Caco-2 (cell line): ENCODE measurements at regions not wholly inside any gene's neighbourhood (a gene's known extent, or its start where the extent isn't known, plus 50 kb on each side); places are given as distances from the start of the nearest gene placed in this dataset.

Source experiments
- BruUV-seq: library from RNA; stranded (reverse); fragments of 400-500 nt; replicated peaks from 2 replicates; lab custom pipeline; 2021; lab: Mats Ljungman, UMichigan
- CTCF ChIA-PET: fragments of 300-600 bp; sonication (Branson Sonifier 250); formaldehyde crosslinking; loops from one replicate; lab custom pipeline; 2022; ENCODE audit warnings: antibody characterized with exemption; lab: Charles Lee
- POLR2A ChIA-PET: fragments of 300-600 bp; sonication (Branson Sonifier 250); formaldehyde crosslinking; loops from one replicate; lab custom pipeline; 2022; ENCODE audit warnings: antibody characterized with exemption; lab: Charles Lee
- DNase-seq, 2 experiments: peaks; one replicate each; pipeline versions ENCODE4 v3.0.0 to v3.0.0-alpha.2; 2020 to 2022
- H3K27me3 ChIP-seq: replicated peaks from 2 replicates; pipeline ENCODE4 v1.6.0; 2011; ENCODE audit warnings: low read length; ENCODE audit not compliant: control insufficient read depth, insufficient read depth
- H3K36me3 ChIP-seq: 2 replicates; pipeline ENCODE4 v1.5.1; 2011; ENCODE audit warnings: low read length; ENCODE audit not compliant: control insufficient read depth, insufficient read depth
- H3K4me1 ChIP-seq: fragments of 250-450 bp; sonication (Bioruptor Pico); 2 replicates; pipeline ENCODE4 v1.5.1; 2020; ENCODE audit warnings: mild to moderate bottlenecking
- H3K4me3 ChIP-seq: 2 replicates; pipeline ENCODE4 v1.5.1; 2011; ENCODE audit warnings: low read depth, mild to moderate bottlenecking, control low read depth, low read length
- H3K9me3 ChIP-seq: fragments of 250-450 bp; sonication (Bioruptor Pico); 2 replicates; pipeline ENCODE4 v1.5.1; 2020; ENCODE audit warnings: mild to moderate bottlenecking, moderate library complexity
- H3K27ac Mint-ChIP-seq: one replicate; pipeline ENCODE4 v1.8.0; 2022; ENCODE audit warnings: mixed read lengths; ENCODE audit not compliant: unreplicated experiment
- H3K27me3 Mint-ChIP-seq: one replicate; pipeline ENCODE4 v1.8.0; 2022; ENCODE audit warnings: mixed read lengths; ENCODE audit not compliant: insufficient read depth, unreplicated experiment
- H3K36me3 Mint-ChIP-seq: one replicate; pipeline ENCODE4 v1.8.0; 2022; ENCODE audit warnings: mild to moderate bottlenecking, mixed read lengths; ENCODE audit not compliant: insufficient read depth, unreplicated experiment
- H3K4me1 Mint-ChIP-seq: one replicate; pipeline ENCODE4 v1.8.0; 2022; ENCODE audit warnings: low read depth, mixed read lengths; ENCODE audit not compliant: unreplicated experiment
- H3K4me3 Mint-ChIP-seq: one replicate; pipeline ENCODE4 v1.8.0; 2022; ENCODE audit warnings: mild to moderate bottlenecking, moderate library complexity, mixed read lengths; ENCODE audit not compliant: unreplicated experiment
- H3K9me3 Mint-ChIP-seq: one replicate; pipeline ENCODE4 v1.8.0; 2022; ENCODE audit warnings: mixed read lengths; ENCODE audit not compliant: unreplicated experiment
- intact Hi-C: fragments of 100-400 bp; cut with micrococcal nuclease; formaldehyde crosslinking; loops from one replicate; pipeline ENCODE4 v1.10.0; 2022; ENCODE audit not compliant: unreplicated experiment
- TF ChIP-seq, protein P1 (sequence below), 2 experiments: fragments of 200-600 bp in 1 of 2; IDR thresholded peaks; 1 replicate in 1 of 2; 2 replicates in 1 of 2; pipeline versions ENCODE4 v1.5.1 to v1.8.0; 2011 to 2022; ENCODE audit warnings: antibody characterized with exemption in 1 of 2, control low read depth in 1 of 2, inconsistent platforms in 1 of 2, low read depth in 1 of 2, low read length in 1 of 2, mild to moderate bottlenecking in 1 of 2, moderate library complexity in 1 of 2; ENCODE audit not compliant: insufficient read depth in 1 of 2, severe bottlenecking in 1 of 2, unreplicated experiment in 1 of 2

DNA sequence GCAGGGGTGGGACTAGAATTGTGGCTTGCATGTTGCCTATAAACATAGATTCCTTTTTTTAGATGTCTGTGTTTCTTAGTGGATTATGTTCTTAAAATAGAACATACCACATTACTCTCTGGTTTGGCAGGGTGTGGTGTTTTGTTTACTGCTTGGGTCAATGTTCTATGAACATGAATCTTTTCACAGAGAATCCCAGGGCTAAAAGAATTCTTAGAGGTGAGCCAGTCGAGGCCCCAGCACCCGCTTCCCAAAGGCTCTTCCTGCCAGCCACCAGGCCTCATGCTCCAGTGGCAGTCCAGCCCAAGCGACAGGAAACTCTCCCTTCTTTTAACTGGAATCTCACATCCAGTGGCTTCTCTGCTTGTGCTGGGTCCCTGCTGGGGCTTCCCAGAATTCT, 126.6 kb downstream of the C9orf152 start:
- ChIA-PET CTCF (no interaction called here), POLR2A (no interaction called here)
- Mint-ChIP-seq H3K4me1 (no peaks in the 10 kb centered on the region), H3K27ac (no peak overlapping the region), H3K9me3 (no peaks in the 10 kb centered on the region), H3K27me3 (no peaks in the 10 kb centered on the region), H3K4me3 (no peak overlapping the region), H3K36me3 (no peaks in the 10 kb centered on the region)
- intact Hi-C loops = no loop called here
- Histone ChIP-seq H3K4me3 (no peak overlapping the region), H3K9me3 (no peaks in the 10 kb centered on the region), H3K27me3 (no peaks in the 10 kb centered on the region), H3K4me1 (no peaks in the 10 kb centered on the region), H3K36me3 (no peaks in the 10 kb centered on the region)
- DNase-seq = no peak
- no TSS peak for BruUV-seq
- TF ChIP-seq, protein P1, sequence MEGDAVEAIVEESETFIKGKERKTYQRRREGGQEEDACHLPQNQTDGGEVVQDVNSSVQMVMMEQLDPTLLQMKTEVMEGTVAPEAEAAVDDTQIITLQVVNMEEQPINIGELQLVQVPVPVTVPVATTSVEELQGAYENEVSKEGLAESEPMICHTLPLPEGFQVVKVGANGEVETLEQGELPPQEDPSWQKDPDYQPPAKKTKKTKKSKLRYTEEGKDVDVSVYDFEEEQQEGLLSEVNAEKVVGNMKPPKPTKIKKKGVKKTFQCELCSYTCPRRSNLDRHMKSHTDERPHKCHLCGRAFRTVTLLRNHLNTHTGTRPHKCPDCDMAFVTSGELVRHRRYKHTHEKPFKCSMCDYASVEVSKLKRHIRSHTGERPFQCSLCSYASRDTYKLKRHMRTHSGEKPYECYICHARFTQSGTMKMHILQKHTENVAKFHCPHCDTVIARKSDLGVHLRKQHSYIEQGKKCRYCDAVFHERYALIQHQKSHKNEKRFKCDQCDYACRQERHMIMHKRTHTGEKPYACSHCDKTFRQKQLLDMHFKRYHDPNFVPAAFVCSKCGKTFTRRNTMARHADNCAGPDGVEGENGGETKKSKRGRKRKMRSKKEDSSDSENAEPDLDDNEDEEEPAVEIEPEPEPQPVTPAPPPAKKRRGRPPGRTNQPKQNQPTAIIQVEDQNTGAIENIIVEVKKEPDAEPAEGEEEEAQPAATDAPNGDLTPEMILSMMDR (IDR thresholded peaks at IDR 0.05; ENCODE audit: insufficient read depth in 1 of 2, low read depth in 1 of 2, low read length in 1 of 2, severe bottlenecking in 1 of 2, unreplicated experiment in 1 of 2) = no peak

DNA sequence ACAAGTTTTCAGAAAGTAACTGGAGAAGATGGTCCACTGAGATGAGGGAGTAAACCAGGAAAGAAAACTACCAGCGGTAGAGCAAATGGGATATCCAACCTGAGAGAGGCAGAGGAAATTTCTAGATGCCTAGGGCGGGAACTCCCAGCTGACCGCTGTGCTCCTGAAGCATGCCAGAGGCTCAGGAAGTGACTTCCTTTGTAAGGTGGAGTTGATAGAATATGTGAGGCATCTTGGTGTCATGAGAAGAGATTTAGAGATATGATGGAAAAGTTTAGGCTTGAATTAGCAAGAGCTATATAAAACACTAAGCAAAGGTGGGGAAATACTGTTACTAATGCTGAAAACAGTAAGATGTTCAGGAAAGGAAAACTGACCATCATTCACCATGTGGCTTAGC, 124.1 kb downstream of the C9orf152 start:
- Histone ChIP-seq H3K27me3 (no peaks in the 10 kb centered on the region), H3K9me3 (no peaks in the 10 kb centered on the region), H3K4me1 (peaks cover 22% of the 10 kb centered on the region), H3K4me3 (no peak overlapping the region), H3K36me3 (no peaks in the 10 kb centered on the region)
- CTCF ChIA-PET = no interaction called here
- no peak for DNase-seq
- TF ChIP-seq, protein P1 (IDR thresholded peaks at IDR 0.05; ENCODE audit: insufficient read depth in 1 of 2, low read depth in 1 of 2, low read length in 1 of 2, severe bottlenecking in 1 of 2, unreplicated experiment in 1 of 2) = no peak
- intact Hi-C loops = no loop called here
- Mint-ChIP-seq H3K9me3 (no peaks in the 10 kb centered on the region), H3K4me1 (peaks cover 16% of the 10 kb centered on the region), H3K27me3 (no peaks in the 10 kb centered on the region), H3K27ac (no peak overlapping the region), H3K36me3 (peaks cover 6% of the 10 kb centered on the region), H3K4me3 (no peak overlapping the region)
- POLR2A ChIA-PET = no interaction called here
- BruUV-seq = no TSS peak

- no TSS peak for BruUV-seq
These were observed 121.4 kb downstream of the C9orf152 start for GRCh38 chr9:110086537-110086936.

More at GRCh38 chr9:110086537-110086936, 121.4 kb downstream of the C9orf152 start:
- intact Hi-C loops = no loop called here
- Mint-ChIP-seq H3K9me3 (no peaks in the 10 kb centered on the region), H3K27ac (no peak overlapping the region), H3K27me3 (no peaks in the 10 kb centered on the region), H3K4me1 (peaks cover 32% of the 10 kb centered on the region), H3K4me3 (no peak overlapping the region), H3K36me3 (peaks cover 6% of the 10 kb centered on the region)
- no peak for DNase-seq
- H3K4me1 ChIP-seq = peaks cover 43% of the 10 kb centered on the region
- H3K4me3 ChIP-seq = no peak overlapping the region
- no peaks in the 10 kb centered on the region for H3K27me3 ChIP-seq
- H3K36me3 ChIP-seq = no peaks in the 10 kb centered on the region
- ChIA-PET POLR2A (no interaction called here), CTCF (no interaction called here)
- TF ChIP-seq, protein P1 (IDR thresholded peaks at IDR 0.05; ENCODE audit: insufficient read depth in 1 of 2, low read depth in 1 of 2, low read length in 1 of 2, severe bottlenecking in 1 of 2, unreplicated experiment in 1 of 2) = no peak
- no peaks in the 10 kb centered on the region for H3K9me3 ChIP-seq
